Germinal center (tissue), 1 donor: ENCODE measurements at regions not wholly inside any gene's neighbourhood (a gene's known extent, or its start where the extent isn't known, plus 50 kb on each side); places are given as distances from the start of the nearest gene placed in this dataset.
A peak's percentile ranks its signal among the peaks of the same experiment; 100 is the strongest.
"Not testable (repeated sequence)": the region's sequence is repeated elsewhere in the genome, so short reads cannot be mapped to it uniquely, and the experiment has no call there.

Source experiments
- DNase-seq: peaks from one replicate; pipeline ENCODE4 v3.0.0; 2012; ENCODE audit warnings: mixed read lengths, low spot score

DNA sequence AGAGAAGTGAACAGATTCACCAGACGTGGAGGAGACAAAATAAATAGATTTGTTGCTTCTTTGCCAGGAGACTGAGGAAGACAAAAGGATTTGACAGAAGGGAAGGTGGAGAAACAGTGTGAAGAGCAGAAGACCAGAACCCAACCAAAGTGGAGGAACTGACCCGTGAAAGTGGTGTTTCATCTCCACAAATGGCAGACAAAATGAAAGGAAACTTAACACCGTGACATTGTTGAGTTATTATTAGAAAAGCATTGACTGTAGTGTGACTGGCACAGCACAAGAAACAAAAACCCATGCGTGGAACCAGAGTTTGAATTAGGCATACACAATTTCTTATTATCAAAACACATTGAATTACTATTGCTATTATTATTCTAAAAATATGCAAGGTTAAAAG, 518.1 kb downstream of the TMEM121 start:
- no peak for DNase-seq

DNA sequence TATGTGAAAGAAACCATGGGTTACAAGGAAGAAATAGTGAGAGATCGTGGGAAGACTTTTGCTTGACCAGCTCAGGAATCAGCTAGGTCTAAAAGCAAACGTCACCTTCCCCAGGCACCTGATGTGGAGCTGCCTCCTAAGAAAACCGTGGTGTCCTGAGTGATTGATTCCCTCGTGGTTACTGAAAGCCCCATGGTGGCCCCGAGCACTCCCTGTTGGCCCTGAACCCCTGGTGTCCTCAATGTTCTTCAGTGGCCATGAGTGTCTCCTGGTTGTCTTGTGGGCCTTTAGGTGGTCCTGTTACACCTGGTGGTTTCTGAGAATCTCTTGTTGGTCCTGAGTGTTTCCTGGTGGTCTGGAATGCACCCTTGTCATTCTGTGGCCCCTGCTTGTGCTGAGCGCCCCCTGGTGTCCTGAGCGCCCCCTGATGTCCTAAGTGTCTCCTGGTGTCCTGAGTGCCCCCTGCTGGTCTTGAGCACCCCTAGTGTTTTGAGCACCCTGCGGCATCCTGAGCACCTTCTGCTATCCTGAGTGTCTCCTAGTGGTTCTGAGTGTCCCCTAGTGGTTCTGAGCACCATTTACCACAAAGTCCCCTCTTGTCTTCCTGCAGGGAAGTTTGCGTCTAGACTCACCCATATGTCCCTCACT, 518.7 kb downstream of the TMEM121 start:
- peak; percentile 51 for DNase-seq

DNA sequence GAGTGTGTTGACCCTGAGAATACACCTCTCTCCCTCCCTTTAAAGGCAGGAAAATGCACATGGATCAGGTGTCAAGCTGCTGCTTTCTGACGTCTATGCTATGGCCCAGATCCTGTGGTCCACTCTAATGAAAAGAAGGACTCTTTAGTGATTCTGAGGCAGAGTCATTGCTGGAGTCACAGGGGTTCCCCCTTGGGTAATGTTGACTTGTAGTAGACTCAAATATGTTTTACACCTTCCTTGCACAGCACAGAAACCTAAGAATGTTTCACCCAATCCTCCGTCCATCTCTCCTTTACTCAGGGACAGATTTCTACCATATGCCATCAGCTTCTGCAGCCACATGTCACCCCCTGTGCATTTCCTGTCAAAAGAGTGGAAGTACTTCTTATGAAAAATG, 525.4 kb downstream of the TMEM121 start:
- DNase-seq: no peak

DNA sequence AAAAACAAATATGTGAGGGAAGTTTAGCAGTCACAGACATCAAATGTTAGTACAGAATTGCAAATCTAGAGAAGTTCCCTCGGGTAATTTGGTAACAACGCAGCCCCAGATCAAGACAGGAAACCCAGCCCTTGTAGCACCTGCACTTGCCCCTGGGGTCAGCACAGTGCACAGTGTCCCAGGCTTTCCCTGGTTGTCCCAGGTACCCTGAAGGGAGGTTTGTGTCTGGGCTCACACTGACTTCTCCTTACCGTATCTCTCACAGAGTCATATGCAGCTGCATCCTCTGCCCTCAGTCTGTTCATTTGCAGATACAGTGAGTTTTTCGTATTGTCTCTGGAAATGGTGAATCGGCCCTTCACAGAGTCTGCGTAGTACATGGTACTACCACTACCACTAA, 528.9 kb downstream of the TMEM121 start:
- no peak for DNase-seq

DNA sequence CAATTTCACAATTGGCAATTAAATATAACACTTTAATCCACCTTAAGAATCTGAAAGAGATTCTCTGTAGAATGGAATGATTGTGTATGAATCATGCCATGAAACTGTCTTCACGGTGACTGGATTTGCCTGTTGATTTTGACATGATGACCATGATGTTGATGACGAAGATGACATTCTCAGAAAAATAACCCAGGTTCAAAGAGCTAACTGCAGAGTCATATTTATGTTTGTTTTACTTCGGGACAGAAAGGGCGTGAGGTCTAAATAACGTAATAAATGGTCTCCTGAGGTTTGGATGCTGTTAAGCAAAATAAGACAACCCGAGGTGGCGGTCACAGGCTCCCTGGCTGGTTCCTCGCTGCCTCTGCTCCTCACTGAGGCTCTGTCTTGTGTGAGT, 532.0 kb downstream of the TMEM121 start:
- no peak for DNase-seq

DNA sequence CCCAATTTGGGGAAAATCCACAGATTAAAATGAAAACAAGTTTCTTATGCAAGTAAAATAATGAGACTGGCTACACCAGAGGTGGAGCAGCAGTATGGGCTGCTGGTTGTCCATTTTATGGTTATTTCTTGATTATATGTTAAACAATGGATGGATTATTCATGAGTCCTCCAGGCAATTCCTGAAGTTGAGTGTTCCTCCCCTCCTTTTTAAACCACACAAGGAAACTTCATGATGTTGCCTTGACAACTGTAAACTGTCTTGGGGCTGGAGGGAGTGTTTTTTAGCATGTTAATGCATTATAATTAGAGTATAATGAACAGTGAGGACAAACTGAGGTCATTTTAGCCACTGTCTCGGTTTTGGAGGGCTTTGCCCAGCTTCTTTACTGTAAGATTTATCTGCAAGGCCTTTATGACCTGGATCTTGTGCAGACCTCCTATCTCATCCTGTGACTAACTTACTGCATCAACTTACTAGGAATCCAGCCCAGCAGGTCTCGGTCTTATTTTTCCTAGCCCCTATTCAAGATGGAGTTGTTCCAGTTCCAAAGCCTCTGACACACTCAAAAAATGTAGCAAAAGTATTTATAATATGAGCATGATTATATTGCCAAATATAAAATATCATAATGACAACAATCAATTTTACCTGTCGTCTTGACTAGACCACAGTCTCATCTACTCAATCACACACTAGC, 534.0 kb downstream of the TMEM121 start:
- no peak for DNase-seq

DNA sequence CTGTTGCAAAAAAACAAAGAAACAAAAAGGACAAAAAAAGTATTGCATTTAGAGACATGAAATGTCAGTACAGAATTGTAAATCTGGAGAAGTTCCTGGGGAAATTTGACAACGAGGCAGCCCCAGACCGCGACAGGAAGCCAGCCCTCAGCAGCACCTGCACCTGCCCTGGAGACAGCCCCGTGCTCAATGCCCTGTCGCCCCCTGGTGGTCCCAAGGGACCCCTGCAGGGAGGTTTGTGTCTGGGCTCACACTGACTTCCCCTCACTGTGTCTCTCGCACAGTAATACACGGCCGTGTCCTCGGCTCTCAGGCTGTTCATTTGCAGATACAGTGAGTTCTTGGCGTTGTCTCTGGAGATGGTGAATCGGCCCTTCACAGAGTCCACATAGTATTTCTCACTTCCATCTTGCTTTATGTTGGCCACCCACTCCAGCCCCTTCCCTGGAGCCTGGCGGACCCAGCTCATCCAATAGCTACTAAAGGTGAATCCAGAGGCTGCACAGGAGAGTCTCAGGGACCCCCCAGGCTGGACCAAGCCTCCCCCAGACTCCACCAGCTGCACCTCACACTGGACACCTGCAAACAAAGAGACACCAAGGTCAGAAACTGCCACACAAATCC, 535.6 kb downstream of the TMEM121 start:
- DNase-seq: peak; percentile 6

DNA sequence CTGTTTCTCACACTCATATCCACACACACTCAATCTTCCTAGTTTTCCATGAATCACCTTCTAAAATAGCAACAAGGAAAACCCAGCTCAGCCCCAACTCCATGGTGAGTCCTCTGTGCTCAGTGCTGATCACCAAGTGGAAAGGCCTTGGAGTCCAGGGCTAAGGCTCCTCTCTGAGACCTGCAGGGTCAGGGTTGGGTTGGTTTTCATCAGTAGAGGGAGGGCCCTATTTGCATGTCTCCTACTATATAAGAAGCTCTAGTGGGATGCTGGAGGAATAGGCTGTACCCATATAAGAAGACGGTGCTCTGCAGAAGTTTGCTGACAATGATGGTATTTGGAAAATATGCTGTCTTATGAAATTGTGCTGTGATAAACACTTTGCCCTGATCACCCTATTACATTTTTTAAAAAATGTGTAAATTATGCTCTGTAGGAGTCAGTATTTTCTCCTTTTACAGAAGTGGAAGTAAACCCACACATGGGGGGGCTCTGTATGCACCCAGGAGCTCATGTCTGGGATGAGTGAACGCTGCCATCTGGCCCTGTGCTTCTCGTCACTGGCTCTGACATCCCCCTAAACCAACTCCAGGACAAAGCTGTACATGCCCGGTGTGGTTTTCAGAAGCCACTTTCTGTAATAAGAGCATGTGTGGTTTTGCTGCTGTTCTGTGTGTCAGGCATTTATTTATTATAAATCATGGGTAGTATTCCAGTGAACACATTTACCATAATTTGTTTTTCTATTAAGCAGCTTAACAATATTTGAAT, 536.3 kb downstream of the TMEM121 start:
- DNase-seq: no peak

DNA sequence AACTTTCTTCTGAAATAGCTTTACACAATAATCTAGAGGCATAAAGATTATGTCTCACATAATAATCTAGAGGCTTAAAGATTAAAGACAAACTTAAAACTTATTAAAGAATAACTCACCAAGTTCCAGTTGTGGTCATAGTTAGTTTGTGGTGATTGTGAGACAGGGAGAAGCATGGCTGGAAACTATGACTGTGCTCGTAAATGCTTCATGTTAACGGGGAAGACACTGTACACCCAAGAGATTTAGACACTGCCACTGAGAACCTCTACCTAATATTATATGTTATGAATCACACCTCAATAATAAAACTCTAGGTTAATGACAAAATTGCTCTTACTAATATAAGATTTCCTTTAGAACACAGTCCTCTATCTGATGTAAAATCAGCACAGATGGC, 541.6 kb downstream of the TMEM121 start:
- DNase-seq: no peak

DNA sequence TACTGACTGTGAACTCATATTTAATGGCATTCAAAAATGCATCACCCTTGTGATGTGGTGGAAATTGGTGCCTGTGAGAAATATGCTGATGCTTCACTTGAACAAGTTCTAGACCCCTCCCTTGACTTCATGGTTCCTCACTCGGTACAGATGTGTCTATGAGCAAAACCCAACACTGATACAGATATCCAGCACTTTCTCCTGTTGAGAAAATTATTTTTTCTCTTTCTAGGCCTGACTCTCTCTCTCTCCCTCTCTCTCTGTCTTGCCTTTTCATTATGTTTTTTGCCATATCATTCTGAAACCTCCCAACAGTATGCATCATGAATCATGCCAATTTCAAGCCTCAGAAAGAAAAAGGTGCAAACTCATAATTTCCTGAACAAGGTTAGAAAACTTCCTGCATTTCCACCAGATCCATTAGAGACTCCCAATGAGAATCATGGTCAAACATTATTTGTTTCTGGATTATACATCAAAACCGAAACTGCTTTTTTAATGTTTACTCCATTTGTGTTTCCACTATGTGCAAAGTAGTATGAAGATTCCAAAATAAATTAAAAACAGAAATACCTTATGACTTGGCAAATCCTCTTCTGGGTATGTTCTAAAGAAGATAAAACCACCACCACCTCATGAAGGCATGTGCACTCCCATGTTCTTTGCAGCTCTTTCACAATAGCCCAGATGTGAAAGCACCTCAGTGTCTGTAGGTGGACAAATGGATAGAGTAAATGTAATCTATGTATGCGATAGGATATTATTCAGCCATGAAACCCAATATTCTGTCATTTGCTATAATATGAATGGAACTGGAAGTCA, 543.6 kb downstream of the TMEM121 start:
- no peak for DNase-seq

DNA sequence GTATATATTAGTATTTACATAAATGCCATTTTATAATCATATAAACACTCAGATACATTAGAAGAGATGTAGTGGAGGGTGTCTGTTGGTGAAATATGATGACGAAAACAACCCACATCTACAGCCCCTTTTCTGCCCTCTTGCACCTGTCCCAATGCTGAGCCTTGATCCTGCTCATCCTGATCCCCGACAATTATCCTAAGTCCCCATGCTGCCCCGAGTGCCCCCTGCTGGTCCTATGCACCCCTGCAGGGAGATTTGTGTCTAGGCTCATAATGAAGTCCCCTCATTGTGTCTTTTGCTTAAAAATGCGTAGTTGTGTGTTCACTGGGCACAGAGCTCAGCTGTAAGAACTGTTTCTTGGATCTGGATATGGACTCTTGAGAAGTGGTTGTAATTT, 554.5 kb downstream of the TMEM121 start:
- DNase-seq: peak; percentile 1

DNA sequence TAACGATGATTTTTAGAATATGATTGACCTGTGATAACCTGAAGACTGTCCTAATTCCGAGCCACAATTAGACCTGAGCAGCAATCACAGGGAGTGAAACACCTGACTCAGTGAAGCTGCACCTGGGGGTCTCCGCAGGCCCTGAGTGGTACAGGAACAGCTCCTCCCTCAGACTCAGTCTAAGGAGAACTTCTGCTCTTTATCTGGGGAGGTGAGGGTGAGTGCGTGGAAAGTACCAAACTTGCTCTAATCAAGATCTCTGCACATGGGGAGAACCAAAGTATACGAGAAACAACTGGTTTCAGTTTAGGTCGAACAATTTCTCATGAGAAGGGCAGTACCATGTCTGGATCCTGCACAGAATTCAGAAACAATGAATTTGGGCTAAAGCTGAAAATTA, 555.3 kb downstream of the TMEM121 start:
- not testable (repeated sequence) for DNase-seq

DNA sequence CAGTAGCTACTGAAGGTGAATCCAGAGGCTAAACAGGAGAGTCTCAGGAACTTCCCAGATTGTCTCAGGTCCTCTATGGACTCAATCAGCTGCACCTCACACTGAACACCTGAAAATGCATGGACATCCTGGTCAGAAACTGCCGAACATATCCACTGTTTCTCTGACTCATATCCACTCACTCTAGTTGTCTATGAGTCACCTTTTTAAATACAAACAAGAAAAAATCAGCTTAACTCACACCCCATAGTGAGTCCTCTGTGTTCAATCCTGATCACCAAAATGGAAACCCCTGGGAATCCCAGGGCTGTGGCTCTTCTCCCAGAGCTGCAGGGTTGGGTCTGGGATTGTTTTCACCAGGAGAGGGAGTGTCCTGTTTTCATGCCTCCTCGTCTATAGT, 556.7 kb downstream of the TMEM121 start:
- DNase-seq: no peak

DNA sequence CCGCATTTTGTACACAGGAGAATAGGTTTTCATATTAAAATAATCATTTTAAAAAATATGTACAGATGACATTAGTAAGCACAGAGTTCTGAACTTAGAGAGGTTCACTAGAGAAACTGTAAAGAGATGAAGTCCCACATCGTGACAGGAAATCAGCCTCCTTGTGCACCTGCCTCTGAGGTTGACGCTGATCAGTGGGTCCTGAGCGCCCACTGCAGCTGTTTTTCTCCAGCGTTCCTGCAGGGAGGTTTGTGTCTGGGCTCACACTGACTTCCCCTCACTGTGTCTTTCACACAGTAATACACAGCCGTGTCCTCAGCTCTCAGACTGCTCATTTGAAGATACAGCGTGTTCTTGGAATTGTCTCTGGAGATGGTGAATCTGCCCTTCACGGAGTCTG, 561.5 kb downstream of the TMEM121 start:
- no peak for DNase-seq

DNA sequence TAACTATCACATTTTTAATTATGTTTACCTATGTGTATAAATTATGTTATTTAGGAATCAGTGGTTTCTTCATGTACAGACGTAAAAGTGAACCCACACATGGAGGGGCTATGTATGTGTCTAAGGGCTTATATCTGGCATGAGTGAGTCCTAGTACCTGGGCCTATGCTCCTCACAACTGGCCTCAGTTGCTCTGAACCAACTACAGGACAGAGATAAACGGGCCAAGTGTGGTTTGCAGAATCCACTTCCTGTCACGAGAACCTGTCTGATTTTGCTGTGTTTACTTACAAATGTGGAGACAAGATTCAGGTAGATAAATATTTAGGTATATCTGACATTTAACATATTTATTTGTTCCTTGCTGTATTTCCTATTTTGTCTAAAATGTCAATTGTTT, 562.5 kb downstream of the TMEM121 start:
- DNase-seq: not testable (repeated sequence)

DNA sequence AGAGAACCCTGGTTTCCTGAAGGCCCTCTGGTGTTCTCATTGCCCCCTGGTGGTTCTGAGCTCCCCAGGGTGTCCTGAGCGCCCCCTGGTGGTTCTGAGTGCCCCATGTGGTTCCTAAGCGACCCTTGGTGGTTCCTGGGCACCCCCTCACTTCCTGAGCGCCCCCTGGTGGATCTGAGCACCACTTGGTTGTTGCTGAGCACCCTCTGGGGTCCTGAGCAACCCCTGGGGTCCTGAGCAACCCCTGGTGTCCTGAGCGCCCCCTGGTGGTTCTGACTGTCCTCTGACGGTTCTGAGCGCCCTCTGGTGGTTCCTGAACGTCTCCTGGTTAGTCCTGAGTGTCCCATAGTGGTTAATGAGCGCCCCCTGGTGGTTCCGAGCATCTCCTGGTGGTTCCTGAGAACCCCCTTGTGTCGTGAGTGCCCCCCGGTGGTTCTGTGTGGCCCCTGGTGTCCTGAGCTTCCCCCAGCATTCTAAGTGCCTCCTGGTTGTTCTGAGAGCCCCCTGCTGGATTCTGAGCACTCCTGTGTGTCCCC, 568.3 kb downstream of the TMEM121 start:
- peak; percentile 40 for DNase-seq

DNA sequence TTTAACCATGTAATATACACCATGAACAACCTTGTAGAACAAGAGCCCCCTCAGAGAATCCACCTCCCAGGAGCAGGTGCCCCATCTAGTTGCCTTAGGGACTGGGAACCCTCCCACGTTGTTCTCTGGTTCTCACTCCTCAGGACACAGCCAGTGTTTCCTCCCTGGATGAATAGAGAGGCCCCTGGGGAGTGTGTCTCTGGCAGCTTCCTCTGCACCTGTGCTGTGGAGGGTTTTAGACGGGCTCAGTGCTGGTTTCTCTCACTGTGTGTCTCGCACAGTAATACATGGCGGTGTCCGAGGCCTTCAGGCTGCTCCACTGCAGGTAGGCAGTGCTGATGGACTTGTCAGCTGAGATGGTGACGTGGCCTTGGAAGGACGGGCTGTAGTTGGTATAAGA, 581.3 kb downstream of the TMEM121 start:
- no peak for DNase-seq

DNA sequence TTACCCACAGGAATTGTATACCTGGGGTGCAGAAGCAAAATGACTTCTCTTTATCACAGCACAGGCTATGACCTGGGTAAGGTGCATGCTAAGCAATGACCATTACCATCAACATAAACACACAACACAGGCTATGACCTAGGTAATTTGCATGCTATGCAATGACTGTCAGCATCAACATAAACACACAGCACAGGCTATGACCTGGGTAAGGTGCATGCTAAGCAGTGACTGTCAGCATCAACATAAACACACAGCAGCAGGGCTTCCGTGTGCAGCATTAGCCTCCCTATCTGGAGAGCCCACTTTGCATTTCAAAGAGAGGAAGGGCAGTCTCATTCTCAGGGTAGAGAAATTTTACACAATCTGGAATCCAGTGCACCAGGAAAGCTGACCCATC, 583.0 kb downstream of the TMEM121 start:
- DNase-seq: no peak

DNA sequence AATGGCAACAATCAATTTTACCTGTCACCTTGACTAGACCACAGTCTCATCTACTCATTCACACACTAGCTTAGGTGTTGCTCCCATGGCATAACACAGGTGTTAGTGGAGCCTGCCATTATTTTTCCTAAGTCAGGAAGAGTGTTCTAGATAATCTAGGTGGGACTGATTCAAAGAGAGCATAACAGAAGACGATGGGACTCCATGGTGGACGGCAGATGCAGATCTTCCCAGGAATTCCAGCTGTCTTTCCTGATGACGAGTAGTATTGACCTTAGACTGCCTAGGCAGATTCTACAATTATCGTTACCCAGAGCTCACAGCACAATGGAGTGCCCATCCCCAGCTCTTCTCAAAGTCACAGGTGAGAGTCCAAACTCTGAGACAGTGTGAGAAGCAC, 589.0 kb downstream of the TMEM121 start:
- DNase-seq: no peak

DNA sequence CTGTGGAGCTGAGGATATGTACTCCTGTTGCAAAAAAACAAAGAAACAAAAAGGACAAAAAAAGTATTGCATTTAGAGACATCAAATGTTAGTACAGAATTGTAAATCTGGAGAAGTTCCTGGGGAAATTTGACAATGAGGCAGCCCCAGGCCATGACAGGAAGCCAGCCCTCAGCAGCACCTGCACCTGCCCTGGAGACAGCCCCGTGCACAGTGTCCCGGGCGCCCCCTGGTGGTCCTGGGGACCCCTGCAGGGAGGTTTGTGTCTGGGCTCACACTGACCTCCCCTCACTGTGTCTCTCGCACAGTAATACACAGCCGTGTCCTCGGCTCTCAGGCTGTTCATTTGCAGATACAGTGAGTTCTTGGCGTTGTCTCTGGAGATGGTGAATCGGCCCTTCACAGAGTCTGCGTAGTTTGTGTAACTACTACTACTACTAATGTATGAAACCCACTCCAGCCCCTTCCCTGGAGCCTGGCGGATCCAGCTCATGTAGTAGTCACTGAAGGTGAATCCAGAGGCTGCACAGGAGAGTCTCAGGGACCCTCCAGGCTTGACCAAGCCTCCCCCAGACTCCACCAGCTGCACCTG, 590.1 kb downstream of the TMEM121 start:
- not testable (repeated sequence) for DNase-seq

DNA sequence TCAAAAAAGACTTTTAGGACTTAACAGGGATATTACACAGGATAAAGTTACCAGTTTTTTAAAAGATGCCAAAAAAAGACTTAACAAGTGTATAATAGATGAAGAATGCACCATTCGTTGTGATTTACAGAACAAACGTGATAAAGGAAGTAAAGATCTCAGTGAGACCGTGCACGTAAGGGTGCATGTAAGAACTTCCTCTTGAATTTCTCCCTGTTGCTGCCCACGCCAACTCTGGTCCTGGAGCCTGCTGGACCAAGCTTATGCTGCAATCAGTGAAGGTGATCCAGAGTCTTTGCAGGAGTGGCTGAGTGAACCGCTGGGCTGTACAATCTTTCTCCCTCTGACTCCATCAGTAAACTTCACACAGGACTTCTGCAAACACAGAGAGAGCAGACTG, 593.7 kb downstream of the TMEM121 start:
- no peak for DNase-seq
